A673 (cell line): ENCODE measurements at regions not wholly inside any gene's neighbourhood (a gene's known extent, or its start where the extent isn't known, plus 50 kb on each side); places are given as distances from the start of the nearest gene placed in this dataset.

Source experiments
- BruUV-seq: library from RNA; stranded (reverse); fragments of 400-500 nt; replicated peaks from 2 replicates; lab custom pipeline; 2021; lab: Mats Ljungman, UMichigan
- CTCF ChIA-PET: fragments of 300-600 bp; sonication (Branson Sonifier 250); formaldehyde crosslinking; loops from one replicate; lab custom pipeline; 2022; ENCODE audit warnings: antibody characterized with exemption; lab: Charles Lee
- POLR2A ChIA-PET: fragments of 300-600 bp; sonication (Branson Sonifier 250); formaldehyde crosslinking; loops from one replicate; lab custom pipeline; 2022; ENCODE audit warnings: antibody characterized with exemption; ENCODE audit not compliant: low non-redundant PET; lab: Charles Lee
- DNase-seq: peaks from one replicate; pipeline ENCODE4 v3.0.0-alpha.2; 2015; ENCODE audit warnings: low spot score
- H3K27ac ChIP-seq: fragments of 200-600 bp; sonication (generic); 2 replicates; pipeline ENCODE4 v1.5.1; 2016; ENCODE audit warnings: mixed run types, low read depth, mild to moderate bottlenecking, mixed read lengths, antibody characterized with exemption, low read length; ENCODE audit not compliant: poor library complexity, severe bottlenecking
- H3K27me3 ChIP-seq: fragments of 200-600 bp; sonication (generic); replicated peaks from 2 replicates; pipeline ENCODE4 v1.6.1; 2017; ENCODE audit warnings: mixed run types, low read depth, mild to moderate bottlenecking, mixed read lengths, antibody characterized with exemption, low read length; ENCODE audit not compliant: insufficient read depth, poor library complexity
- H3K36me3 ChIP-seq: fragments of 200-600 bp; sonication (generic); 2 replicates; pipeline ENCODE4 v1.6.1; 2016; ENCODE audit warnings: mixed run types, mild to moderate bottlenecking, mixed read lengths, antibody characterized with exemption, low read length; ENCODE audit not compliant: insufficient read depth, poor library complexity, severe bottlenecking
- H3K4me1 ChIP-seq: fragments of 200-600 bp; sonication (generic); 2 replicates; pipeline ENCODE4 v1.6.1; 2017; ENCODE audit warnings: mixed run types, mild to moderate bottlenecking, mixed read lengths, antibody characterized with exemption, low read length; ENCODE audit not compliant: insufficient read depth, poor library complexity, severe bottlenecking
- H3K4me3 ChIP-seq: fragments of 200-600 bp; sonication (generic); 2 replicates; pipeline ENCODE4 v1.5.1; 2016; ENCODE audit warnings: low read depth, mixed run types, mild to moderate bottlenecking, mixed read lengths, low read length; ENCODE audit not compliant: poor library complexity, severe bottlenecking
- H3K9me3 ChIP-seq: fragments of 200-600 bp; sonication (generic); 2 replicates; pipeline ENCODE4 v1.6.1; 2016; ENCODE audit warnings: mixed run types, low read depth, mild to moderate bottlenecking, mixed read lengths, antibody characterized with exemption, low read length; ENCODE audit not compliant: poor library complexity, severe bottlenecking
- EZH2 ChIP-seq: fragments of 200-600 bp; sonication (generic); IDR thresholded peaks from 2 replicates; pipeline ENCODE4 v1.6.1; 2017; ENCODE audit warnings: borderline replicate concordance, low read depth, mild to moderate bottlenecking, mixed read lengths, antibody characterized with exemption, low read length; ENCODE audit not compliant: poor library complexity, severe bottlenecking
- intact Hi-C: fragments of 100-400 bp; cut with micrococcal nuclease; formaldehyde crosslinking; loops from one replicate; pipeline ENCODE4 v1.10.0; 2022; ENCODE audit not compliant: unreplicated experiment
- TF ChIP-seq, protein P1 (sequence below): fragments of 300-800, 200-600 bp; sonication (generic); conservative IDR thresholded peaks from 2 replicates; pipeline ENCODE4 v1.5.1; 2017; ENCODE audit warnings: low read depth, mild to moderate bottlenecking, antibody characterized with exemption, low read length, moderate library complexity, mixed read lengths

DNA sequence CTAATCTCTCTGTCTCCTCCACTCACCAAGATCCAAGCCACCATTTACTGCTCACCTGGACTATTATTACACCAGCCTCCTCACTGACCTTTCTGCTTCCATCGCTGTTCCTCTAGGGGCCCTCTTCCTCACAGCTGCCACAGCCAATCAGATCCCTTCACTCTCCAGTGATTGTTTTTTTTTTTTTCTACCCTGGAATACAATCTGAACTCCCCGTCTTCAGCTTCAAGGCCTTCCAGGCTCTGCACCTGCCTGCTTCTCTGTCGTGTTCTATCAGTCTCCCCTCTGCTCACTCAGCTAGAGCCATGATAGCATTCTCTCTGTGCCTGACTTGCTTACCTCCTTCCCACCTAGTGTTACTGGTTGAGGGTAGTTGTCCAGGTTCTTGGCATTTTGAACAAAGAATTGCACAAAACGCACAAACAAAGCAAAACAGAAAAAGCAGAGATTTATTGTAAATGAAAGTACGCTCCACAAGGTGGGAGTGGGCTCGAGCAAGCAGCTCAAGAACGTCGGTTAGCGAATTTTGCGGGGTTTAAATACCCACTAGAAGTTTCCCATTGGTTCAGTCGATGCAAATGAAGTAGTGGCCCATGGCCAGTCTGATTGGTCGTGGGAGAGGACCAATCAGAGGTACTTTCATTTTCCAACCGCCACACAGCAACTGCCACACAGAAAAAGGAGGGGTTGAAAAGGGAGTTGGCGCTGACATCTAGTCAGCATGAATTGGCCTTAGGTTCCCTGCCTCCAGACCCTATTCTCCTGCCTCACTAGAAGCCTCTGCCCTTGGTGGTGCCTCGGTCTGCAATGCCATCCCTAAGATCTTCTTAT, 188.9 kb downstream of the TLE3 start:
- no TSS peak for BruUV-seq
- no peaks in the 10 kb centered on the region for H3K4me1 ChIP-seq

DNA sequence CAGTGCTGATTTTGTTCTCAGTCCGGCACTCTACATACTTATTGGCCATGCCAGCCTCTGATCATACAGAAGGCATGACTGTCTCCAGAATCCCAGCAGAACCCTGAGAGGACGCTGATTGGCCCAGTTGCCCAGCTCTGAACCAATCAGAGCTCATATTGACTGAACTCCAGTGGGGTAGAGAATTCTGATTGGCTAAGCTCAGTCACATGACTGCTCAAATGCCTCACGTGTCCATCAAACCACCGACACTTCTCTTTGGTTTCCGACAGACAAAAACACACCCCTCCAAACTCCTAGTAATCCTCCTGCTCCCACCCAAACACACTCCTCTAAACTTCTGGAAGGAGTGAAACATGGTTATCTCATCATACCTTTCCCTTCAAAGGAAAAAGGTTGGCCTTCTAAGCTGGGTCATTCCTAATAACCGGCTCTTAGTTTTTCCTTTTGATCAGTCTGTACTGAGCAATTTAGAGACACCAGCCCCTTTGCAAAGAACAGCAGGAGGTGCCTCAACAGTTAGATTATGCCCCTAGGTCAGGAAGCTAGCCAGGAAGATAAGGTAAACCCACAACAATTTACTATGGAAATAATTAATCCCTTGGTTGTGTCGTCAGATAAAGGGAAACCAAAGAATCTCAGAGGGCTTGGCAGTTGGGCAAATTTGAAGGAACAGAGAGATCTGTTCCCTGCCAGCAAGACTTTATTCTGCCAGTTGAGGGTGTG, 187.8 kb downstream of the TLE3 start:
- H3K4me3 ChIP-seq = no peak overlapping the region
- no peak overlapping the region for H3K27ac ChIP-seq
- no peaks in the 10 kb centered on the region for H3K4me1 ChIP-seq
- BruUV-seq = no TSS peak
- H3K9me3 ChIP-seq = no peaks in the 10 kb centered on the region
- intact Hi-C loops = no loop called here
- TF ChIP-seq EZH2 = no peak
- TF ChIP-seq, protein P1, sequence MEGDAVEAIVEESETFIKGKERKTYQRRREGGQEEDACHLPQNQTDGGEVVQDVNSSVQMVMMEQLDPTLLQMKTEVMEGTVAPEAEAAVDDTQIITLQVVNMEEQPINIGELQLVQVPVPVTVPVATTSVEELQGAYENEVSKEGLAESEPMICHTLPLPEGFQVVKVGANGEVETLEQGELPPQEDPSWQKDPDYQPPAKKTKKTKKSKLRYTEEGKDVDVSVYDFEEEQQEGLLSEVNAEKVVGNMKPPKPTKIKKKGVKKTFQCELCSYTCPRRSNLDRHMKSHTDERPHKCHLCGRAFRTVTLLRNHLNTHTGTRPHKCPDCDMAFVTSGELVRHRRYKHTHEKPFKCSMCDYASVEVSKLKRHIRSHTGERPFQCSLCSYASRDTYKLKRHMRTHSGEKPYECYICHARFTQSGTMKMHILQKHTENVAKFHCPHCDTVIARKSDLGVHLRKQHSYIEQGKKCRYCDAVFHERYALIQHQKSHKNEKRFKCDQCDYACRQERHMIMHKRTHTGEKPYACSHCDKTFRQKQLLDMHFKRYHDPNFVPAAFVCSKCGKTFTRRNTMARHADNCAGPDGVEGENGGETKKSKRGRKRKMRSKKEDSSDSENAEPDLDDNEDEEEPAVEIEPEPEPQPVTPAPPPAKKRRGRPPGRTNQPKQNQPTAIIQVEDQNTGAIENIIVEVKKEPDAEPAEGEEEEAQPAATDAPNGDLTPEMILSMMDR = no peak
- H3K27me3 ChIP-seq = no peaks in the 10 kb centered on the region
- no peaks in the 10 kb centered on the region for H3K36me3 ChIP-seq
- DNase-seq = no peak
- POLR2A ChIA-PET = no interaction called here
- CTCF ChIA-PET = no interaction called here

More for the DNA sequence above, 188.9 kb downstream of the TLE3 start:
- Histone ChIP-seq H3K27me3 (no peaks in the 10 kb centered on the region), H3K9me3 (no peaks in the 10 kb centered on the region), H3K4me3 (no peak overlapping the region), H3K36me3 (no peaks in the 10 kb centered on the region), H3K27ac (no peak overlapping the region)
- intact Hi-C loops = no loop called here
- TF ChIP-seq EZH2 = no peak
- TF ChIP-seq, protein P1 = no peak
- CTCF ChIA-PET = interaction anchor here (0.6 kb wide), 1 partner anchor 9 kb away, joined by 3 read pairs; no protein-coding TSS in a partner anchor
- no peak for DNase-seq
- POLR2A ChIA-PET = no interaction called here

DNA sequence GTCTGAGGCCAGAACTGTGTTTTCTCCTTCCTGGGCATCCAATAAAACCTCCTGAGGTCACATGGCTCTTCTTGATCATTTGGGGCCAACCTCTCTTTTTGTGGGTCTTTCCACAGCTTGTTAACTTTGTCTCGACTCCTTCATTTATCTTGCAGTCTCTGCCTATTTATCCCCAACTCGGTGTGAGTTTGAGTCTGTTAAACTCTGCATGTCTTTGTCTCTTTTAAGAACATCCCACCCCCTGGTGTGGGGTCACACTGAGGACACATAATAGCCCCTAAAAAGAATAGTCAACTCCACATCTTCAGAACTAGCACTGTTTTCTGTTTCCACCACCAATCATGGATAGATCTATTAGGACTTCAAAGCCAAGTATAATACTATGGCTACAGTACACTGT, 187.2 kb downstream of the TLE3 start:
- ChIA-PET CTCF (no interaction called here), POLR2A (no interaction called here)
- Histone ChIP-seq H3K4me1 (no peaks in the 10 kb centered on the region), H3K9me3 (no peaks in the 10 kb centered on the region), H3K36me3 (no peaks in the 10 kb centered on the region), H3K4me3 (no peak overlapping the region), H3K27ac (no peak overlapping the region), H3K27me3 (no peaks in the 10 kb centered on the region)
- no TSS peak for BruUV-seq
- intact Hi-C loops = no loop called here
- no peak for DNase-seq
- no peak for TF ChIP-seq EZH2
- TF ChIP-seq, protein P1 = no peak
